ENCODE measurements at regions not wholly inside any gene's neighbourhood (a gene's known extent, or its start where the extent isn't known, plus 50 kb on each side); places are given as distances from the start of the nearest gene placed in this dataset.

GRCh38 chr7:25638068-25638467 is 409.8 kb upstream of the NPVF start:
- TF ChIP-seq, protein P1, sequence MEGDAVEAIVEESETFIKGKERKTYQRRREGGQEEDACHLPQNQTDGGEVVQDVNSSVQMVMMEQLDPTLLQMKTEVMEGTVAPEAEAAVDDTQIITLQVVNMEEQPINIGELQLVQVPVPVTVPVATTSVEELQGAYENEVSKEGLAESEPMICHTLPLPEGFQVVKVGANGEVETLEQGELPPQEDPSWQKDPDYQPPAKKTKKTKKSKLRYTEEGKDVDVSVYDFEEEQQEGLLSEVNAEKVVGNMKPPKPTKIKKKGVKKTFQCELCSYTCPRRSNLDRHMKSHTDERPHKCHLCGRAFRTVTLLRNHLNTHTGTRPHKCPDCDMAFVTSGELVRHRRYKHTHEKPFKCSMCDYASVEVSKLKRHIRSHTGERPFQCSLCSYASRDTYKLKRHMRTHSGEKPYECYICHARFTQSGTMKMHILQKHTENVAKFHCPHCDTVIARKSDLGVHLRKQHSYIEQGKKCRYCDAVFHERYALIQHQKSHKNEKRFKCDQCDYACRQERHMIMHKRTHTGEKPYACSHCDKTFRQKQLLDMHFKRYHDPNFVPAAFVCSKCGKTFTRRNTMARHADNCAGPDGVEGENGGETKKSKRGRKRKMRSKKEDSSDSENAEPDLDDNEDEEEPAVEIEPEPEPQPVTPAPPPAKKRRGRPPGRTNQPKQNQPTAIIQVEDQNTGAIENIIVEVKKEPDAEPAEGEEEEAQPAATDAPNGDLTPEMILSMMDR (IDR thresholded peaks at IDR 0.05; ENCODE audit: control insufficient read depth, insufficient read depth, low read depth, low read length, missing control alignments): no peak
- no peak overlapping the region for H3K4me3 ChIP-seq (ENCODE audit: control insufficient read depth, low read depth, low read length)
- DNase-seq (ENCODE audit: low read depth): no peak

DNA sequence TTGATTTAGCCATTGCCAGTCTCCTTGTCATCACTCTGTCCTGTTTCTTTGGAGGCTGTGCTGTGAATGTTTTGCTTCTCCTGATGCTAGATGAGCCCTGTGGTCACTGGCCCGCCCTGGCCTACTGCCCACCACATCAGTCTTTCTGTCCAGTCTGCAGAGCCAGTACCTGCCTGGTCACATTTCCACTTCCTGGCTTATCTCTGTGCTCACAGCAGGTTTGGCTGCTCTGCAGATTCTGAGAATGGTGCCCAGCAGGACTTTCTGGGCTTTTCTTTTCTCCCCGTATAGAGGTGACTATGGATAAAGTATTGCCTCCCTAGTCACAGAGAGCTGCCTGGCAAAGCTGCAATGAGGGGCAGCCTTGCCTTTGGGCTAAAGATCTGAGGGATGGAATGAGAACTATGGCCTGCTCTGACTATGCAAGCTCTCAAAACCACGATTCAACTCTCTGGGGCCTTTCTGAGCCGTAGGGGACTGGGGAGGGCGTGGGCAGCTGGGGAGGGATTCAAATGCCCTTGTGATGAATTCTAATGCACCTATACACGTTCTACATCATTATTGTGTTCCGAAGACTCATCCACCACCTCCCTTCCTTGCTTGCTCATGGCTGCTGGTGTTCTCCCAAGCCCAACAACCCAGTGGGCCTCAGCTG is 410.4 kb upstream of the NPVF start:
- no peak for DNase-seq (ENCODE audit: low read depth)
- H3K4me3 ChIP-seq (ENCODE audit: control insufficient read depth, low read depth, low read length): no peak overlapping the region
- TF ChIP-seq, protein P1 (IDR thresholded peaks at IDR 0.05; ENCODE audit: control insufficient read depth, insufficient read depth, low read depth, low read length, missing control alignments): no peak

GRCh38 chr7:25642849-25643248 is 414.6 kb upstream of the NPVF start:
- no peak for DNase-seq (ENCODE audit: low read depth)
- TF ChIP-seq, protein P1 (IDR thresholded peaks at IDR 0.05; ENCODE audit: control insufficient read depth, insufficient read depth, low read depth, low read length, missing control alignments): no peak
- no peak overlapping the region for H3K4me3 ChIP-seq (ENCODE audit: control insufficient read depth, low read depth, low read length)

DNA sequence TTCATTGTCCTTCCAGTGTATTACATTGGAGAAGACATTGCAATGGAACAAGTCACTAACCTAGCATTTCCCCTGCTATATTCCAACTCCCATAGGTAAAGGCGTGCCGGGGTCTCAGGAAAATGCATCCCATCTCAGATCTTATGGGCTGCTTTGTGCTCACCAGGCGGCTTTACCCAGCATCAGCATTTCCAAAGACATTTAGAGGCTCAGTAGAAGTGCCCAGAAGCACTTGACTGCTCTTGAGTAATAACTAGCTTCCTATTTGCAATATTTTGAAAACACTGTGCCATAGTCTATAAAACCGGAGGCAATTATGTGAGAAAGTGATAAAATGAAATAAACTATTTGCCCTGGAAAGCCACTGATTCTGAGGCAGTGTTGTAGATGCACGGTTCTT is 415.0 kb upstream of the NPVF start:
- H3K4me3 ChIP-seq (ENCODE audit: control insufficient read depth, low read depth, low read length): no peak overlapping the region
- TF ChIP-seq, protein P1 (IDR thresholded peaks at IDR 0.05; ENCODE audit: control insufficient read depth, insufficient read depth, low read depth, low read length, missing control alignments): no peak
- DNase-seq (ENCODE audit: low read depth): no peak

- TF ChIP-seq, protein P1 (IDR thresholded peaks at IDR 0.05; ENCODE audit: control insufficient read depth, insufficient read depth, low read depth, low read length, missing control alignments): no peak
- no peak for DNase-seq (ENCODE audit: low read depth)
- H3K4me3 ChIP-seq (ENCODE audit: control insufficient read depth, low read depth, low read length): no peak overlapping the region
Measured at GRCh38 chr7:25643770-25644394, 415.6 kb upstream of the NPVF start.

DNA sequence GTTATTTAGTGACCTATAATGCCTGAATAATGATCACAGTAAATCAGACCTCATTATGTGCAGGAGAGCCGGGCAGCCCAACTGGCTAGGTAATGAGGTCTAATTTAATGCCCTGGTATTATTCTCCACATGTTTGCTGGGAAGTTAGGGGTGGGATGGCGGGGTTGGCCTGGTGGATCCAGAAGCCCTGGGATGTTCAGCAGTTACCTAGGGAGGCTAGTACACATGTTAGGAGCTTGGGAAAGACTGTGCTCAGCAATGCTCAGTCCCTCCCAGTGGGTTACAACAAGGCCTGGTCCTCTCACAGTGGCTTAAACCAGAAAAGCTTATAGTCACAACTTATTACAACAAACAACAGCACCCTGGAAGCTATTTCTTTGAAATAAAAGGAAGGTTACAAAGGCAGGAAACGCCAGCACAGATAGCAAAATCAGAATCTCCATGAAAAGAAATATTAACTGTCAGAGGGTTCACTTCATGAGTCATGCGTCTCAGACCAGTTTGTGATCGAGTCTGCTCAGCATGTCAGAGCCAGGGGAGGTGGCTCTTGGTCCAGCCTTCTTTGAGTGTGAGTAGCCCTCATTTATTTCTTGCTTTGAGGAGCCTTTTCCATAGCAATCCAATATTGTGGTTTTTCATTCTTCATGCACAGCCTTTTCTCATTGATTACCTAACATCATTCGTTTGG is 418.6 kb upstream of the NPVF start:
- DNase-seq (ENCODE audit: low read depth): no peak
- TF ChIP-seq, protein P1 (IDR thresholded peaks at IDR 0.05; ENCODE audit: control insufficient read depth, insufficient read depth, low read depth, low read length, missing control alignments): no peak
- H3K4me3 ChIP-seq (ENCODE audit: control insufficient read depth, low read depth, low read length): no peak overlapping the region
